IPS DF 19.7 (cell line): ENCODE measurements at regions not wholly inside any gene's neighbourhood (a gene's known extent, or its start where the extent isn't known, plus 50 kb on each side); places are given as distances from the start of the nearest gene placed in this dataset.
"Not testable (repeated sequence)": the region's sequence is repeated elsewhere in the genome, so short reads cannot be mapped to it uniquely, and the experiment has no call there.

ENCODE experiments used
- DNase-seq: peaks from one replicate; pipeline ENCODE4 v3.0.0-alpha.2; 2013; ENCODE audit warnings: low read depth, low spot score

- no peak for DNase-seq
These were observed 131.3 kb upstream of the ZEB1 start for GRCh38 chr10:31187607-31188210.

- no peak for DNase-seq
These were observed 130.1 kb upstream of the ZEB1 start for GRCh38 chr10:31188792-31189406.

- DNase-seq: no peak
These were observed 128.5 kb upstream of the ZEB1 start for GRCh38 chr10:31190488-31190887.

DNA sequence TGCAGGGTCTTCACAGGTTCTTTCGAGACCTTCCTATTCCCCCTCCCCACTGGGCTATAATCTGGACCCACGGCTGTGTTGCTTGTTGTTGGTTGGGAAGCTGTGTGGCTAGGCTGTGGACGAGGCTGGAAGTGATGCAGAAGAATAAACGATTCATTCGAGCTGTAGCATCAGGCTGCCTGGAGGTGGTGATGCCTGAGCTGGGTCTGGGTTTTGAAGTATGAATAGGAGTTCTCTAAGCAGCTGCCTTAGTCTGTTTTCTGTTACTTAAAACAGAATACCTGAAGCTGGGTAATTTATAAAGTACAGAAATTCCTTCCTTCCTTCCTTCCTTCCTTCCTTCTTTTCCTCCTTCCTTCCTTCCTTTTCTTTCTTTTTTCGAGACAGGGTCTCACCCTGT, 126.5 kb upstream of the ZEB1 start:
- DNase-seq: no peak

- no peak for DNase-seq
These were observed 124.0 kb upstream of the ZEB1 start for GRCh38 chr10:31194986-31195385.

DNA sequence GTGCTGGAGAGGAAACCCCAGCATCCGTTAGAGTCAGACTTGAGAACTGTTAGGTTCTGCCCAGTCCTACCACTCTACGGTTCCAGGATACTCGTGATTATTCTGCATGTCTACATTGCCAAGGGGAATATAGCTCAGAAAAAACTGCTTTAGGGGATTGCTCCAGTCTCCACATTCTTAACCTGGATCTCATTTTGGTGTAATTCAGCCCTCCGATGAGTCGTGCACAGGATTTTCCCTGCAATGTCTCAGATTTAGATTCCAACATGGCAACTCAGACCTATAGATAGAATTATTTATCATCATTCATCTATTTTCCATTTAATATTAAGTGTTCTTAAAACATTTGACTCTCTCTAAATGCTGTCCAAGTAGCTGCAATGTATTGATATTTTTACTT, 121.1 kb upstream of the ZEB1 start:
- no peak for DNase-seq

GRCh38 chr10:31204090-31204489, 114.9 kb upstream of the ZEB1 start:
- DNase-seq: no peak

DNA sequence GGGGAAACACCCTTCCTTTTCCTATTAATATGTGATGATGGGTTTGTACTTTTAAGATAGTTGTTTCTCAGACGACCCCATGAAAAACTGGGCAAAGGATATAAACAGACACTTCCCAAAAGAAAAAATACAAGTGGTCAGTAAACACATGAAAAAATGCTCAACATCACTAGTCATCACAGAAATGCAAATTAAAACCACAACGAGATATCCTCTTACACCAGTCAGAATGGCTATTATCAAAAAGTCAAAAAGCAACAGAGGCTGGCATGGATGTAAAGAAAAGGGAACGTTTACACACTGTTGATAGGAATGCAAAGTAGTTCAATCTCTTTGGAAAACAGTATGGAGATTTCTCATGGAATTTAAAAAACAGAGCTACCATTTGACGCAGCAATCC, 111.4 kb upstream of the ZEB1 start:
- DNase-seq: no peak

DNA sequence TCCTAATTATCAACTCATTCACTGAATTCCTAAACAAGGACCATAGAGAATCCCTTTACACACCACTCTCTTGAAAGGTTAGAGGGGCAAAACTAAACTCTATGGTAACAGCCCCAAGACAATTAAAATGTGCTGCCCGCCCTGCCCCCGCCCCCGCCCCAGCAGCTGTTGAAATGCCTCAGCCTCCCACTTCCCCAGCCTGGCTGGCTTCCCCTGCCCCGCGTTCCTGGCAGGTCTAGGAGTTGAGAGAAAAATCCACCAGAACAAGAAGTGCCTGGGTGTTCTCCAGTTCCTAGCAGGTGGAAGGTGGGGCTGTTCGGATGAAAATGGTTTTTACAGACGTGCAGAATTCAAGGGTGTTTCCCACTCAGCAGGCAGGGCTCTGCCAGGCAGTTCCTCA, 109.5 kb upstream of the ZEB1 start:
- no peak for DNase-seq

DNA sequence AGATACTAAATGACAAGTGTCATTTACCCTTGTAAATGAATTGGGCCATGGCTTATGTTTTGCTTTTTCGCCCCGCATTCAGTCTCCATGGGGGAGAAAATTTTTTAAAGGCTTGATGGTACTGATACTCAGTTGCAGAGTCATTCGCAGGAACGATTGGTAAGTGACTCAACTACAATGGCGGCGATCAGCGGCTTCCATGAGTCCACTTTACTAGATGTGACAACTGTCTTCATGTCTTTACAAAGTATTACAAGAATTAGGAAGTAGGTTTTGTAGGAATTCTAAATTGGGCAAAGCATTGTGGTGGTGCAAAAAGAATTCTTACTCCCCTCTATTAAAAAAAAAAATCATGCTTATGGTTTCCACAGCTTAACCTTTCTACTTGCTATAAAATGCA, 108.8 kb upstream of the ZEB1 start:
- no peak for DNase-seq

GRCh38 chr10:31213959-31214358, 105.1 kb upstream of the ZEB1 start:
- no peak for DNase-seq

DNA sequence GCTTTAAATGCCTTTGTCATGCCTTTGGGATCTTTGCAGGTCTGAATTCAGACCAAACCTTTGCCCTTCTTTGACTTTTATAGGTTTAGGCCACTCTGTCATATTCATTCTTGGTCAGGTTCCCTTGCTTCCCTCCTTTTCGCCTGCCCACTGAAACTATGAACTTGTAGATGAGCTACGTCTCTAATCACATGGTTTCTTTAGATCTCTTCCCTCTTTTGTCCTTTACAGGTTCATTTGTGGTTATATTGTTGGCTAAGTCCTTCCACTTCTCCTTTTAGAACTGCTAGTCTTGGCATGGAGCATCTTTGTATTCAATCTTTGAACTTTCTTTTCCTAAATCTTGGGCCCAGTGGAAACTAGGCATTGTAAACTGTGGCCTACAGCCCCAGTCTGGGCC, 104.0 kb upstream of the ZEB1 start:
- DNase-seq: no peak

DNA sequence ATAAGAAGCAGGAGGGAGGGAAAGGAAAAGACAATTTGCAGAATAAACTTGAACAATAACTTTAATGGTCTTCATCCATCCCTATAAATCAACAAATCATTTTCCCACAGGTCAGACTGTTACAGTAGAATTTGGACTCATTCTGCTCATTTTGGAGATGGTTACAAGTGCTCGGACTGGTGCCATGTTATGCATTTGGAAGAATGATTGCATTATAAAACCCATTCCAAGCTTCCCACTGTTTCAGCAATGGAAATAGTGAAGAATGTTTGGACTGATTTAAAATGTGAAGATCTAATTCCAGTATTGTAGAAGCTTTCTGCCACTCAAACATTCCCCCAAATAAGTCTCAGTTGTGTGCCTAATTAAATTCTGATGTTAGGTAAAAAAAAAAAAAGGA, 99.7 kb upstream of the ZEB1 start:
- no peak for DNase-seq

DNA sequence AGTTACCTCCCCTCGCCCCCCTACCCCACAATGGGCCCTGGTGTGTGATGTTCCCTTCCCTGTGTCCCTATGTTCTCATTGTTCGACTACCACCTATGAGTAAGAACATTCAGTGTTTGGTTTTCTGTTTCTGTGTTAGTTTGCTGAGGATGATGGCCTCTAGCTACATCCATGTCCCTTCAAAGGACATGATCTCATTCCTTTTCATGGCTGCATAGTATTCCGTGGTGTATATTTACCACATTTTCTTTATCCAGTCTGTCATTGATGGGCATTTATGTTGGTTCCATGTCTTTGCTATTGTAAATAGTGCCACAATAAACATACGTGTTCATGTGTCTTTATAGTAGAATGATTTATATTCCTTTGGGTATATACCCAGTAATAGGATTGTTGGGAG, 90.2 kb upstream of the ZEB1 start:
- DNase-seq: not testable (repeated sequence)

DNA sequence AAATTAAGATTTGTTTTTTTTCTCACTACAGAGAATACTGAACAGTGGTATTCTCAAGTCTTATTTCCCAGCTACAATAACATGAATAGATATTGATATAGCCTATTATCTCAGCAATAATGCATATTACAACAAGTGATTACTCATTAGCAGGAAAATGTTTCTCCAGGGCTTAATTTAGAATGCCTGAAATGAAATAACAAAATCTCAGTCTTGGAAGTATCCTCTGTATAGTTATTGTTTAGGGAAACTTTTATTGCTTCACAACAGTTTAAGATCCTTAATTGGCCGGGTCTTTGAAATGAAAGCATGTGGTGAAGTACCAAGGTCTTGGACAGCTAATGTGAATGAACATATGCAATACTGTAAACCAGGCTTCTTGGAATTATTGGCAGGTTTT, 79.1 kb upstream of the ZEB1 start:
- no peak for DNase-seq

DNA sequence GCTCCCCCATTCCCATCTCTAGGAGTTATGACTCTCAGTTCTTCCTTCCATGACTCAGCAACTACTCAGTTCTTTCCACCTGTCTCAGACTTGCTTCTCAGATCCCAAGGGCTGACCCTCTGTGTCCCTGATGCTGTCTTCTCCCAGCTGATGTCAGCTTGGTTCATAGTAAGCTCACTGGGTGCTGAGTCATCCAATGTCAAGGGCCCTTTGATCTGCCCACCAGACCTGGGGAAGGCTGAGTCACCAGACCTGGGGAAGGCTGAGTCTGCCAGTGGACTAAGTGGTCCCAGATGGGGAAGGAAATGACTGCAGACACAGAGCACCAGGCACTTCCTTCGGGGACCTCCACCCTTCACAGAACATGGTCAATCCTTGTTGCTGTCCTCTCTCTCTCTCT, 76.1 kb upstream of the ZEB1 start:
- DNase-seq: peak; percentile 9

GRCh38 chr10:31251118-31251517, 67.9 kb upstream of the ZEB1 start:
- DNase-seq: not testable (repeated sequence)

- DNase-seq: no peak
These were observed 65.8 kb upstream of the ZEB1 start for GRCh38 chr10:31253237-31253636.

DNA sequence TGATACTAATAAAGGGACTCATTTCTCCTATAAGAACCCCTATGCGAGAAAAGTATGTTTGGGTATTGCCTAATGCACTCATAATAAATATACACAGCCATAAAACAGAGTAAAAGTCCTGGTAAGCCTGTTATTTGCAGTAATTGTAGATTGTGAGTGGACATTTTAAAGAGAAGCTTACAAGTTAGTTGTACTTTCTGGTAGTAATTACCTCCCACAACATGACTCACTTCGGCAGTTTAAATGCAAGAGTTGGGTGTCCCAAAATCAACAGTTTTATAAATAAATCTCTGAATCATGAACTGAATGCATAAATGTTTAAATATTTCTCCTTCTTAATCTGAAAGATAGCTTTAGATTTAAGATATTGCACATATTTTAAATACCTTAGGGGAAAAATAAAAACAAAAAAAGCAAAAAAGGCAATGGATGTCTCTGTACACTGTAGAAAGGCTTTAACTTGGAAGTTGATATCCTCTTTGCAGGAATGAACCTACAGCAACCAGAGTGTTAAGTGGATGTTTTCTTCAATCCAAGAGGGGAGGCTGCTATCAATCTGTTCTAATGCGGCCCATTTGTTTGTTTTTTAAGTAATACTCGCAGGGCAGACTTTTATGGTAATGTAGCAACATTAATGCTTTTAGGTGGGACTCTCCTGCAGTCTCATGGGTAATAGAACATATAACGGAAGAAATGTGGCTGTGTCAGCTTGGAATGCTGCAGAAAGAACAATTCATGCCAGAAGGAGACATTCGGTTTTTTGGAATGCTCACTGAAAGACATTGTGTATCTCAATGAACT, 57.3 kb upstream of the ZEB1 start:
- DNase-seq: no peak

DNA sequence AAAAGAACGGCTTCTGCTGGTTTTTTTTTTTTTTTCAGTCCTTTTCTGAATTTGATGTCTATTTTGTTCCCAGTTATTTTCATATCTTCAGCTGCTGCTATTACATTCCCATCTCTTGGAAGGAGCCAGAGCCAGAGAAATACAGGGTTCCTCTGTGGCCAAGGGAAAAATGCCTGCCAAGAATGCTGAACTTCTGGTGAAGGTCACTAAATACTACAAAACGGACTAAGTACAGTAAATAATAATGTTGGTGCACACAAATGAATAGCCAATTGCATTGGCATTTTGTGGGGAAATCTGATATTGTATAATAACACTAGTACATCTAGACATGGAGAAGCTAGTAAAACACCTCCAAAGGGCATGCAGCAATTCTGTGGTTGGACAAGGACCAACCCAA, 56.3 kb upstream of the ZEB1 start:
- no peak for DNase-seq

DNA sequence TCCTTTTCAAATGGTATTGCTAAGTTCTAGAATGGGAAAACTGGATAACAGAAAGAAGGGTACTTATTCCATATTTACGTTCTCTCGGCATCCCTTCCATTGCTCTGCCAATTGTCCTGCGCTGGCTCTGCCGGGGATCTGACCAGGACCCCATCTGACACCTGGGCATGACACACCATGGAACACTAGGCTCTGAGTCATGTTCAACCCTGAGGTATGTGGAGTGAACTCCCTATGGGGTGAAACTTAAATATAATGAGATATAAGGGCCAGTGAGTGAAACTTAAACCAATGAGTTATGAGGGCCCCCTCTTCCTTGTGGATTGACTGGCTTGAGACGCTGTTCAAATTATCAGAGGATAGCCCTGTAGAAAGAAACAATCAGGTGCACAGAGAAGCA, 55.1 kb upstream of the ZEB1 start:
- no peak for DNase-seq

GRCh38 chr10:31268444-31269303, 50.3 kb upstream of the ZEB1 start:
- no peak for DNase-seq
